Right lobe of liver (tissue), 4 donors: ENCODE measurements at regions not wholly inside any gene's neighbourhood (a gene's known extent, or its start where the extent isn't known, plus 50 kb on each side); places are given as distances from the start of the nearest gene placed in this dataset.

Experiments
- POLR2A ChIP-seq: fragments of 450-650 bp; IDR thresholded peaks from one replicate; pipeline ENCODE4 v1.6.1; 2017; ENCODE audit warnings: antibody characterized with exemption, mild to moderate bottlenecking
- TF ChIP-seq, protein P1 (sequence below), 4 donors: fragments of 200-600 bp in 3 of 4; fragments of 450-650 bp in 1 of 4; IDR thresholded peaks; one replicate each; pipeline versions ENCODE4 v1.5.1 to v1.8.0; 2016 to 2022; ENCODE audit warnings: antibody characterized with exemption in 4 of 4, mild to moderate bottlenecking in 2 of 4
- donor health status: DM: no; HTN: no; CAD: no.
- donor health status: DM: no; HTN: no; CAD: no.
- donor health status: DM: no; HTN: yes; CAD: no.

DNA sequence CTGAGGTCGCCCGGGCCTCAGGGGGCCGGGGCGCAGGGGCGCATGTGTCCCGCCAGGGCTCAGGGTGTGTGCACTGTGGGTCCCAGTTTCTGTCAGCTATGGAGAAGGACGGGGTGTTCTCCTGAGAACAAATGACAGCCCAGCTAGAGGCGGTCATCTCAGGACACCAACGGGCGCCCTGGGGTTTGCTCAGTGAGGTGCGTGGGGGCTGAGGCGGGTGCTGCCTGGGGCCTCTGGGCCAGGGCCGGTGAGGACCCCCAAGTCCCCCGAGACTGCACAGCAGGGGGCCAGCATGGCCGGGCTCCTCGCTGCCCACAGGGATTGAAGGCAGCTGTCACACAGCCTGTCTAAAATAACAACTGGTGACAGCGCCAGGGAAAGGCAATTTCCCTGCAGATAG, 808.8 kb upstream of the SOX11 start:
- TF ChIP-seq, protein P1, sequence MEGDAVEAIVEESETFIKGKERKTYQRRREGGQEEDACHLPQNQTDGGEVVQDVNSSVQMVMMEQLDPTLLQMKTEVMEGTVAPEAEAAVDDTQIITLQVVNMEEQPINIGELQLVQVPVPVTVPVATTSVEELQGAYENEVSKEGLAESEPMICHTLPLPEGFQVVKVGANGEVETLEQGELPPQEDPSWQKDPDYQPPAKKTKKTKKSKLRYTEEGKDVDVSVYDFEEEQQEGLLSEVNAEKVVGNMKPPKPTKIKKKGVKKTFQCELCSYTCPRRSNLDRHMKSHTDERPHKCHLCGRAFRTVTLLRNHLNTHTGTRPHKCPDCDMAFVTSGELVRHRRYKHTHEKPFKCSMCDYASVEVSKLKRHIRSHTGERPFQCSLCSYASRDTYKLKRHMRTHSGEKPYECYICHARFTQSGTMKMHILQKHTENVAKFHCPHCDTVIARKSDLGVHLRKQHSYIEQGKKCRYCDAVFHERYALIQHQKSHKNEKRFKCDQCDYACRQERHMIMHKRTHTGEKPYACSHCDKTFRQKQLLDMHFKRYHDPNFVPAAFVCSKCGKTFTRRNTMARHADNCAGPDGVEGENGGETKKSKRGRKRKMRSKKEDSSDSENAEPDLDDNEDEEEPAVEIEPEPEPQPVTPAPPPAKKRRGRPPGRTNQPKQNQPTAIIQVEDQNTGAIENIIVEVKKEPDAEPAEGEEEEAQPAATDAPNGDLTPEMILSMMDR (IDR thresholded peaks at IDR 0.05) = no peak
- no peak for TF ChIP-seq POLR2A
